ENCODE measurements at regions not wholly inside any gene's neighbourhood (a gene's known extent, or its start where the extent isn't known, plus 50 kb on each side); places are given as distances from the start of the nearest gene placed in this dataset.

DNA sequence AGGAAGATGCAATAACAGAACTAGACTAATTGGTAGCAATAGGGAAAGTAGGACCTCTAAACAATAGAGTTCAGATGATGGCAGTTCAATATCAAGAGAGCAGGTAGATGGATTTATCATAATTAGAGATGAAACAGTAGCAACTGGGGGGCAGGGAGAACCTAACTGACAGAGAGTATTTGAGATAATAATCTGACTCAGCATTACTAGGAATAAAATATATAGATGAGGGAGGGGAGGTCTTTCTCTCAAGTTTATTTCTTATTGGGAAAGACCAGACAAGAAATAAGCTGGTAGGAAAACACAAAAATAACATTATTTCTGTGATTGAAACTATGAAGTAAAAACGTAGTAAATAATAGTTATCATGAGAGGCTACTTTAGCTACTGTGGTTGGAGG lies 1656.7 kb upstream of the B3GALT2 start:
- TF ChIP-seq, protein P1, sequence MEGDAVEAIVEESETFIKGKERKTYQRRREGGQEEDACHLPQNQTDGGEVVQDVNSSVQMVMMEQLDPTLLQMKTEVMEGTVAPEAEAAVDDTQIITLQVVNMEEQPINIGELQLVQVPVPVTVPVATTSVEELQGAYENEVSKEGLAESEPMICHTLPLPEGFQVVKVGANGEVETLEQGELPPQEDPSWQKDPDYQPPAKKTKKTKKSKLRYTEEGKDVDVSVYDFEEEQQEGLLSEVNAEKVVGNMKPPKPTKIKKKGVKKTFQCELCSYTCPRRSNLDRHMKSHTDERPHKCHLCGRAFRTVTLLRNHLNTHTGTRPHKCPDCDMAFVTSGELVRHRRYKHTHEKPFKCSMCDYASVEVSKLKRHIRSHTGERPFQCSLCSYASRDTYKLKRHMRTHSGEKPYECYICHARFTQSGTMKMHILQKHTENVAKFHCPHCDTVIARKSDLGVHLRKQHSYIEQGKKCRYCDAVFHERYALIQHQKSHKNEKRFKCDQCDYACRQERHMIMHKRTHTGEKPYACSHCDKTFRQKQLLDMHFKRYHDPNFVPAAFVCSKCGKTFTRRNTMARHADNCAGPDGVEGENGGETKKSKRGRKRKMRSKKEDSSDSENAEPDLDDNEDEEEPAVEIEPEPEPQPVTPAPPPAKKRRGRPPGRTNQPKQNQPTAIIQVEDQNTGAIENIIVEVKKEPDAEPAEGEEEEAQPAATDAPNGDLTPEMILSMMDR (IDR thresholded peaks at IDR 0.05), result no peak
- no peak for TF ChIP-seq ZFX (IDR thresholded peaks at IDR 0.05; ENCODE audit: borderline replicate concordance)

Measured in 22Rv1 (cell line).